HCEC 1CT (cell line): ENCODE measurements at regions not wholly inside any gene's neighbourhood (a gene's known extent, or its start where the extent isn't known, plus 50 kb on each side); places are given as distances from the start of the nearest gene placed in this dataset.

ENCODE experiments used
- DNase-seq: peaks from one replicate; pipeline ENCODE4 v3.0.0-alpha.2; 2017

GRCh38 chrX:39691724-39692123 lies 406.0 kb downstream of the BCOR start:
- no peak for DNase-seq

GRCh38 chrX:39692796-39693195 lies 405.0 kb downstream of the BCOR start:
- no peak for DNase-seq

- DNase-seq: no peak
Observed at GRCh38 chrX:39693298-39693697, 404.5 kb downstream of the BCOR start.

- peak; percentile 4 for DNase-seq
Observed at GRCh38 chrX:39702636-39703035, 395.1 kb downstream of the BCOR start.

- DNase-seq: no peak
Observed at GRCh38 chrX:39703307-39703706, 394.5 kb downstream of the BCOR start.

- no peak for DNase-seq
Observed at GRCh38 chrX:39704590-39704989, 393.2 kb downstream of the BCOR start.

- peak; percentile 75 for DNase-seq
Observed at GRCh38 chrX:39705290-39705689, 392.5 kb downstream of the BCOR start.

- DNase-seq: no peak
Observed at GRCh38 chrX:39709364-39709763, 388.4 kb downstream of the BCOR start.

GRCh38 chrX:39709812-39710211 lies 387.9 kb downstream of the BCOR start:
- DNase-seq: no peak

GRCh38 chrX:39710776-39711175 lies 387.0 kb downstream of the BCOR start:
- no peak for DNase-seq

- DNase-seq: no peak
Observed at GRCh38 chrX:39714471-39714870, 383.3 kb downstream of the BCOR start.

- DNase-seq: no peak
Observed at GRCh38 chrX:39716401-39716800, 381.4 kb downstream of the BCOR start.

GRCh38 chrX:39716802-39717540 lies 380.8 kb downstream of the BCOR start:
- no peak for DNase-seq

- DNase-seq: no peak
Observed at GRCh38 chrX:39718981-39719380, 378.8 kb downstream of the BCOR start.

- DNase-seq: no peak
Observed at GRCh38 chrX:39720945-39721344, 376.8 kb downstream of the BCOR start.

- no peak for DNase-seq
Observed at GRCh38 chrX:39721566-39722279, 376.0 kb downstream of the BCOR start.

- DNase-seq: no peak
Observed at GRCh38 chrX:39724544-39724943, 373.2 kb downstream of the BCOR start.

- DNase-seq: no peak
Observed at GRCh38 chrX:39725114-39725513, 372.6 kb downstream of the BCOR start.

GRCh38 chrX:39725928-39726619 lies 371.7 kb downstream of the BCOR start:
- DNase-seq: peak; percentile 50

GRCh38 chrX:39726771-39727170 lies 371.0 kb downstream of the BCOR start:
- DNase-seq: peak; percentile 36

- DNase-seq: no peak
Observed at GRCh38 chrX:39728025-39728424, 369.7 kb downstream of the BCOR start.

GRCh38 chrX:39728852-39729598 lies 368.7 kb downstream of the BCOR start:
- DNase-seq: no peak

GRCh38 chrX:39729981-39730661 lies 367.6 kb downstream of the BCOR start:
- no peak for DNase-seq
